Lung (tissue), 11 donors: ENCODE measurements at regions not wholly inside any gene's neighbourhood (a gene's known extent, or its start where the extent isn't known, plus 50 kb on each side); places are given as distances from the start of the nearest gene placed in this dataset.

Source experiments
- ATAC-seq: fragments of 200-7000 bp; cut with Tn5 transposase; one replicate; pipeline ENCODE4 v1.9.1; 2020; ENCODE audit warnings: moderate number of reproducible peaks; ENCODE audit not compliant: insufficient read depth, low FRiP score
- DNase-seq, 3 donors: peaks; one replicate each; pipeline ENCODE4 v3.0.0-alpha.2; 2013 to 2017
- H3K27ac ChIP-seq, 2 donors: one replicate each; pipeline ENCODE4 v1.5.1; 2013; ENCODE audit warnings: mild to moderate bottlenecking in 2 of 2, moderate library complexity in 2 of 2, control low read depth in 1 of 2, inconsistent platforms in 1 of 2, low read depth in 1 of 2, low read length in 1 of 2
- H3K27me3 ChIP-seq, 3 donors: one replicate each; pipeline ENCODE4 v1.5.1; 2013; ENCODE audit warnings: low read length in 2 of 3; ENCODE audit not compliant: control insufficient read depth in 3 of 3, insufficient read depth in 3 of 3
- H3K36me3 ChIP-seq, 4 donors: one replicate each; pipeline ENCODE4 v1.5.1; 2013; ENCODE audit warnings: low read length in 4 of 4, mild to moderate bottlenecking in 1 of 4, moderate library complexity in 1 of 4; ENCODE audit not compliant: control insufficient read depth in 4 of 4, insufficient read depth in 4 of 4
- H3K4me1 ChIP-seq, 5 donors: one replicate each; pipeline ENCODE4 v1.5.1; 2013; ENCODE audit warnings: low read length in 5 of 5, mild to moderate bottlenecking in 2 of 5, moderate library complexity in 1 of 5; ENCODE audit not compliant: control insufficient read depth in 5 of 5, insufficient read depth in 5 of 5
- H3K4me3 ChIP-seq: one replicate; pipeline ENCODE4 v1.5.1; 2013; ENCODE audit warnings: mild to moderate bottlenecking, control low read depth, moderate library complexity
- H3K9ac ChIP-seq, 2 donors: one replicate each; pipeline ENCODE4 v1.5.1; 2013; ENCODE audit warnings: low read length in 2 of 2, control low read depth in 1 of 2; ENCODE audit not compliant: insufficient read depth in 1 of 2
- H3K9me3 ChIP-seq, 4 donors: one replicate each; pipeline ENCODE4 v1.5.1; 2013; ENCODE audit warnings: low read length in 3 of 4, mild to moderate bottlenecking in 1 of 4, moderate library complexity in 1 of 4; ENCODE audit not compliant: control insufficient read depth in 4 of 4, insufficient read depth in 3 of 4
- WGBS, 2 donors: extraction: QIAGEN DNeasy Blood & Tissue Kit; methylation state at CpG; one replicate each; pipeline ENCODE4 v1.1.7; 2013; 5-methylcytosine and 5-hydroxymethylcytosine counted together
- TF ChIP-seq, protein P1 (sequence below): IDR thresholded peaks from 2 replicates; pipeline ENCODE4 v1.5.1; 2012; ENCODE audit warnings: mild to moderate bottlenecking; ENCODE audit errors: control extremely low read depth, extremely low read depth
- donor health status: control.
- donor health status: control.
- donor health status: Bipolar disorder and iron deficiency.
- donor health status: healthy.
- donor health status: DM: yes; HTN: yes; CAD: no.

DNA sequence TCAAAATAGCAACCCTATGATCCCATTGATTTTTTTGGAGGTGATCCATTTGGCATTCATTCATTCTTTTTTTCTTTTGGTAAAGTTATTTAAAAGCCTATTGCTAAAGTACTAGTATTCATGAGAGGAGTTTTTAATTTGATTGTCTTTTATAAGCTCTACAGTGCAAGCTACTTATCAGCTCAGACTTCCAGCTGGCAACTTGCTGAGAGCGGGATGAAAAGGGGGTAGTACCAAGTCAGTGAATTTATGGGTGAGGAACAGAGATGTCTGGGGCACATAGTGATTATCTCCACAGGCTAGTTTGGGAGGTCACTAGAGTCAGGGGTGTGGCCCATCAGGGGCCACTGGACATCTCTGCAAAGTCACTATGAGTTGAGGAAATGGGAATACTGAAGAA lies 202.4 kb downstream of the PIK3C3 start:
- no peaks in the 10 kb centered on the region for H3K27me3 ChIP-seq
- TF ChIP-seq, protein P1, sequence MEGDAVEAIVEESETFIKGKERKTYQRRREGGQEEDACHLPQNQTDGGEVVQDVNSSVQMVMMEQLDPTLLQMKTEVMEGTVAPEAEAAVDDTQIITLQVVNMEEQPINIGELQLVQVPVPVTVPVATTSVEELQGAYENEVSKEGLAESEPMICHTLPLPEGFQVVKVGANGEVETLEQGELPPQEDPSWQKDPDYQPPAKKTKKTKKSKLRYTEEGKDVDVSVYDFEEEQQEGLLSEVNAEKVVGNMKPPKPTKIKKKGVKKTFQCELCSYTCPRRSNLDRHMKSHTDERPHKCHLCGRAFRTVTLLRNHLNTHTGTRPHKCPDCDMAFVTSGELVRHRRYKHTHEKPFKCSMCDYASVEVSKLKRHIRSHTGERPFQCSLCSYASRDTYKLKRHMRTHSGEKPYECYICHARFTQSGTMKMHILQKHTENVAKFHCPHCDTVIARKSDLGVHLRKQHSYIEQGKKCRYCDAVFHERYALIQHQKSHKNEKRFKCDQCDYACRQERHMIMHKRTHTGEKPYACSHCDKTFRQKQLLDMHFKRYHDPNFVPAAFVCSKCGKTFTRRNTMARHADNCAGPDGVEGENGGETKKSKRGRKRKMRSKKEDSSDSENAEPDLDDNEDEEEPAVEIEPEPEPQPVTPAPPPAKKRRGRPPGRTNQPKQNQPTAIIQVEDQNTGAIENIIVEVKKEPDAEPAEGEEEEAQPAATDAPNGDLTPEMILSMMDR = no peak
- WGBS, 2 donors = 84 to 95% methylated on average over 1 of the region's 1 CpG
- H3K36me3 ChIP-seq = no peaks in the 10 kb centered on the region
- H3K27ac ChIP-seq = no peak overlapping the region
- ATAC-seq (no peak), DNase-seq (peak in 1 of 3 donors; percentile 23)
- peaks cover 0 to 16% (median 0%) of the 10 kb centered on the region in 5 donors for H3K4me1 ChIP-seq
- H3K4me3 ChIP-seq = no peak overlapping the region
- H3K9me3 ChIP-seq = no peaks in the 10 kb centered on the region
- no peak overlapping the region for H3K9ac ChIP-seq

DNA sequence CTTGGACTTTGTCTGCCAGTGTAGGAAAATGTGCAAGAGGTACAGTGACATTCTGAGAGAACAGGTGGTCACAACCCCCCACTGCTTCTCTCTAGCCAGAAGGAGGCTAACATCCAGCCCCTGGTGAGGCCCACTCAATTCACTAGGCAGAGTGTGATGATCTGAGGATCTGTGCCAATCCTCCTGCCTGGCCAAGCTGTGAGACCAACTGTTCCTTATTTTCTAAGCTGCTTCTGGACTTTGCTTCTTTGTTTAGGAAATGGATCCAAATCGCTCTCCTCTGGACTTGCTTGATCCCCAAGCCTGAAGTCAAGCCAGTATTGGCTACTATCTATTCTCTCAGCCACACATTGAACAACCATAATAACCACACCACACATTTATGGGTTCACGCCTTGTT lies 202.8 kb downstream of the PIK3C3 start:
- ATAC-seq (no peak), DNase-seq (peak in 1 of 3 donors; percentile 2)
- H3K4me1 ChIP-seq = peaks cover 0 to 16% (median 0%) of the 10 kb centered on the region in 5 donors
- TF ChIP-seq, protein P1 = no peak
- no peak overlapping the region for H3K27ac ChIP-seq
- no peaks in the 10 kb centered on the region for H3K9me3 ChIP-seq
- no peaks in the 10 kb centered on the region for H3K36me3 ChIP-seq
- no peak overlapping the region for H3K9ac ChIP-seq
- no peaks in the 10 kb centered on the region for H3K27me3 ChIP-seq
- 89 to 91% methylated on average over 2 of the region's 2 CpGs for WGBS, 2 donors
- H3K4me3 ChIP-seq = no peak overlapping the region

DNA sequence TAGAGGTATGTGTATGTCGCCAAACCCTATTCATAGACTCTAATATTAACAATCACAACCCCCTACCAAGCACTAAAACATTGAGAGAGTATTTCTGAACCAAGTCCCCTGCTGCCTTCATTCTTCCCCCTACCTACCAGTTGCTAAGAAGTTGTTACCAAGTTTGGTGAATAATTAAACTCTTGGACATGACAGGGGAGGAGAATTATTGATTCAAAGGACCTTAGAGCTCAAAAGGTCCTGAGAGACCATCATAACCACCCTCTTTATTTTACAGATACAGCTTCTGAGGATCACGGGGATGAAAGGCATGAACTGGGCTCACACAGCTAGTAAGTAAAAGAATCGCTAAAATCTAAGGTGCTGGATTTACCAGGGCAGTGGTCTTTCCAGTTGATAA lies 204.1 kb downstream of the PIK3C3 start:
- DNase-seq = no peak
- TF ChIP-seq, protein P1 = no peak
- Histone ChIP-seq H3K36me3 (no peaks in the 10 kb centered on the region), H3K4me3 (no peak overlapping the region), H3K27me3 (no peaks in the 10 kb centered on the region), H3K4me1 (peaks cover 0 to 16% (median 0%) of the 10 kb centered on the region in 5 donors), H3K9me3 (no peaks in the 10 kb centered on the region), H3K27ac (no peak overlapping the region), H3K9ac (no peak overlapping the region)
- WGBS, 2 donors = 80 to 90% methylated on average over 3 of the region's 3 CpGs
- ATAC-seq = no peak

DNA sequence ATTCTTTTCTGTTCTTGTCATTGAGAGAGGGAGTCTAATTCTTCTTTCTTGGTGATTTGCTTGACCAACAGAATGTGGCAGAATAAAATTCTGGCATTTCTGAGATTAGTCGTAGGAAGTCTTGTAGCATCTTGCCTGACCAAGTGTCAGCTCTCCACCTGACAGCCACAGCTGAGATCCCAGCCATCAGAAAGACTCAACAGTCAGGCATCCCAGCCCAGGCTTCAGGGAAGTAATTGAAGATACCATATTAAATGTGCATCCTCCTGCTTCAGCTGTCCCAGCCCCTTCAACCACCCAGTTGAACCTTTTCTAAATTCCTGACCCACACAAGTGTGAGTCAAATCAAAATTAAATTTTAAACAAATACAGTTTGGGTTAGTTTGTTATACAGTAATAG lies 208.3 kb downstream of the PIK3C3 start:
- peaks cover 0 to 2% (median 0%) of the 10 kb centered on the region in 4 donors for H3K9me3 ChIP-seq
- no peak overlapping the region for H3K27ac ChIP-seq
- DNase-seq = no peak
- WGBS, 2 donors = 85 to 100% methylated on average over 1 of the region's 1 CpG
- TF ChIP-seq, protein P1 = no peak
- H3K4me1 ChIP-seq = peaks cover 0 to 5% (median 0%) of the 10 kb centered on the region in 5 donors
- H3K27me3 ChIP-seq = no peaks in the 10 kb centered on the region
- H3K4me3 ChIP-seq = no peak overlapping the region
- no peak overlapping the region for H3K9ac ChIP-seq
- no peak for ATAC-seq
- no peaks in the 10 kb centered on the region for H3K36me3 ChIP-seq
